GM21786 (cell line): ENCODE measurements at regions not wholly inside any gene's neighbourhood (a gene's known extent, or its start where the extent isn't known, plus 50 kb on each side); places are given as distances from the start of the nearest gene placed in this dataset.
"Not testable (repeated sequence)": the region's sequence is repeated elsewhere in the genome, so short reads cannot be mapped to it uniquely, and the experiment has no call there.

ENCODE experiments used
- ATAC-seq: cut with Tn5 transposase; IDR thresholded peaks from one replicate; pipeline ENCODE4 v1.9.1; 2021; ENCODE audit not compliant: unreplicated experiment

GRCh38 chr13:23003446-23003845, 177.3 kb upstream of the SGCG start:
- ATAC-seq, result no peak

DNA sequence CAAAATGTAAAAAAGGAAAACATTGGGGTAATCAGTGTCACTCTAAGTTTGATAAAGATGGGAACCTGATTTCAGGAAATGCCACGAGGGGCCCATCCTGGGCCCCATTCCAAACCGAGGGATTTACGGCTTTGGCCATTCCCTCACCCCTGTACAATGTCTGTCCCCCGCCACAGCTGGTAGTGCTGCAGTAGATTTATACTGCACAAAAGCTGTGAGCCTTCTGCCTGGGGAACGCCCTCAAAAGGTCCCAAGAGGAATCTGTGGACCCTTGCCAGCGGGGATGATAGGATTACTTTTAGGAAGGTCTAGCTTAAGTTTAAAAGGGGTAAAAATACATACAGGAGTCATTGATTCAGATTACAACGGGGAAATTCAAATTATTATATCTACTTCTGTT, 173.4 kb upstream of the SGCG start:
- no peak for ATAC-seq

DNA sequence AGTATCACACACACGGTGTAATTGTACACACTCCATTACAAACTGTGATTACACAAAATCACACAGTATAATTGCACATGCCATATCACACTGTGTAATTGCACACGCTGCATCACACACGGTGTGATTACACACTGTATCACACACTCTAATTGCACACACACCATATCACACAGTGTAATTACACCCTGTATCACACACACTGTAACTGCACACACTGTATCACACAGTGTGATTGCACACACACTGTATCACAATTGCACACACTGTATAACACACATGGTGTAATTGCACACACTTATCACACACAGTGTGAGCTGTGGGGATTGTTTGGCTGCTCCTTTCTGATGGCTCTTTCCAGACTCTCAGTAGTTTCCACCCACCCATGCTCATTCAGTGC, 162.6 kb upstream of the SGCG start:
- ATAC-seq, result no peak

DNA sequence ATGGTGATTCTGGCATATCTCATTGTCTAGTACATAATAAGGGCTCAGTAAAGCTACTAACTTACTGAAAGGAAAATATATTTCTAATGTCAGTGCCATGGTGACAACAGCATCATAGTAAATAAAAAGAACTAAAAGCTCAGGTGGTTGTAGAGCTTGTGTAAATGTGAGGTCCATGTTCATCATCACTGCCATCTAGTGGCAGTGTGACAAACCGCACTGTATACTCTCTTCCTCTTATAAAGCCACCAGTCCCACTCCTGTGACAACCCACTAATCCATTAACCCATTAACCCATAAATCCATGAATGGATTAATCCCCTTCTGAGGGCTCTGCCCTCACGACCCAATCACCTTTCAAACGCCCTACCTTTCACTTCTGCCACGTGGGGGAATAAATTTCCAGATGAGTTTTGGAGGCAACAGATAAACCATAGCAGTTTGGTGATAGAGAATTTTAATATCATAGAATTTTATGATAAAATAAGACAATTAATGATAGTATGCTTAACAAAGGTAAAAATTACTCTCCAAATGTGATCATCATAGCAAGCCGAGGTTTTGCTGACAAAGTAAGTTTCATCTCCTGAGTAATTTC, 160.4 kb upstream of the SGCG start:
- ATAC-seq, result peak; percentile 89

- ATAC-seq, result no peak
These were observed 158.9 kb upstream of the SGCG start for GRCh38 chr13:23021906-23022305.

GRCh38 chr13:23022704-23023103, 158.1 kb upstream of the SGCG start:
- no peak for ATAC-seq

- no peak for ATAC-seq
These were observed 154.7 kb upstream of the SGCG start for GRCh38 chr13:23025864-23026608.

GRCh38 chr13:23039266-23039935, 141.4 kb upstream of the SGCG start:
- ATAC-seq, result no peak

GRCh38 chr13:23042181-23042580, 138.6 kb upstream of the SGCG start:
- ATAC-seq, result no peak

GRCh38 chr13:23044906-23045305, 135.9 kb upstream of the SGCG start:
- no peak for ATAC-seq

DNA sequence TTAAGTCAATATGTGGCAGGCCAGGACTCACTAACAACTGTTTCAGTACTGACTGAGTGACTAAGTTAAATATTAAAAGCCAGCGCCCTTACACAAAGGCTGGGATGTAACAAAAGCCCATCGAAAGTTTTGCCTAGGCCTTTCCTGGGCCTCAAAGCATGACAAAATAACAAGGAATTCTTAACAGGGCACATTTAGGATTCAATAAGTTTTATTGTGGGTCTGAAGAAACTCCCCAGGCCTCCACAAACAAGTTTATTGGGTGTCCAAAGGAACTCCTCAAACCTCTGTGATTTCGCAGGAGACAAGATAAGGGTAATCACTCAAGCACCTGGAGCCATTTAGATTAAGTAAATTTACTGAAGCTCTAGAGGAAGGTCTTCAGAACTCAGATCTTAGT, 130.7 kb upstream of the SGCG start:
- no peak for ATAC-seq

GRCh38 chr13:23053711-23054110, 127.1 kb upstream of the SGCG start:
- not testable (repeated sequence) for ATAC-seq

DNA sequence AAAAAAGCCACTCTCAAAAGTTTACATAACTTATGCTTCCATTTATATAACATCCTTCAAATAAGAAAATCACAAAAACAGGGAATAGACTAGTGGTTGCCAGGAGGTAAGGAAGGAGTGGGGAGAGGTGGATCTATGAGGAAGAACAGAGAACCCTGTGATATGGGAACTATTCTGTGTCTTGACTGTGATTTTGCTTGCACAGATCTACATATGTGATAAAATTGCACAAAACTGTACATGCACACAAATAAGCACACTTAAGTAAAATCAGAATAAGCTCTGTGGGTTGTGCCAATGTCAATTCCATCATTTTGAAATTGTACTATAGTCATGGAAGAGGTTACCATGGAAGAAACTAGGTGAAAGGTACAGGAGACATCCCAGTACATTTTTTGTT, 121.6 kb upstream of the SGCG start:
- no peak for ATAC-seq

- no peak for ATAC-seq
These were observed 119.8 kb upstream of the SGCG start for GRCh38 chr13:23060959-23061358.

DNA sequence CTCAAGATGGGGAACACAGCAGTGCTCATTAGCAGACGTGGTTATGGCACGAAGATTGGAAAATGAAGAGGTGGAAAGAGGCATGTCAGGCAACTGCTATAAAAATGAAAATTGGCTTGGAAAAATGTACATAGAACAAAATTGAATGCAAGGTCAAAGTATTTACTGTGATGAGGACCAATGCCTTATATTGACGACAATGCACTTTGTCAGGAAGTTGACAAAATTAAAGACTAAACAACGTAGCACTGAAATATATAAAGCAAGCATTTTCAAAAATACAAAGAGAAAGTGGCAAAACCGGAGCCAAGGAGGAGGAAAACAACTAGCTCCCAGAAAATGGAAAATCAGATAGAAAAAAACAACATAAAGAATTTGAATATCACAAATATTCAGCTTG, 113.7 kb upstream of the SGCG start:
- ATAC-seq, result no peak

- ATAC-seq, result no peak
These were observed 111.2 kb upstream of the SGCG start for GRCh38 chr13:23069566-23069965.

DNA sequence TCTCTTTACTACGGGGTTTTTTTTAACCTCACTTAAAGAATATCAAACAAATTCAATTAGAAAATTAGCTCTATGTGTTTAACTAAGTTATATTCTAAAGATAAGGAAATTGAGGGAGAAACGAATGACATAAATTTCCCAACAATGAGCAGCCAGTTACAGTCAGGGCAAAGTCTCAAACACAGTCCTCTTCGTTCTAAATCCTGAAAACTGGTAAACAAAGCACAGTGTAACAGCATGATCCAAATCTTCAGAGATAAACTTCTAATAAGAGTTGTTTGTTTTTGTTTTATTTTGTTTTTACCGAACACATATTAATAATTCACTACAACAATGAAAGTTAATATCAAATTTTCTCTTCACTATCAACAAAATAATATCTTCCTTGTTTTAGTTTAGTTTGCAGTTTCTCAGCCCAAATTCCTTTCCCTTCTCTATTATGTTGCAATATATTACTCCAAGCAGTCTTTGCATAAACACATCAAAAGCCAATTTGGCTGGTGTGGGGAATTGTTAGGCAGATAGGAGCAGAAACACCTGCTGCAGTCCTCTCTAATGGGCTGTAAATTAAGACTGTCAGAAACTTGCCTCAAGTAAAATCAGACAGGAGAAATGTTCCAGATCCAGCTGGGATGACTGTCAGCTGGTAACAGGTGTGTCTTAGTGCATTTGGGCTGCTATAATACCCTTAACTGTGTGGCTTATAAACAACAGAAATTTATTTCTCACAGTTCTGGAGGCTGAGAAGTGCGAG, 106.5 kb upstream of the SGCG start:
- no peak for ATAC-seq

- ATAC-seq, result no peak
These were observed 99.6 kb upstream of the SGCG start for GRCh38 chr13:23081220-23081619.

DNA sequence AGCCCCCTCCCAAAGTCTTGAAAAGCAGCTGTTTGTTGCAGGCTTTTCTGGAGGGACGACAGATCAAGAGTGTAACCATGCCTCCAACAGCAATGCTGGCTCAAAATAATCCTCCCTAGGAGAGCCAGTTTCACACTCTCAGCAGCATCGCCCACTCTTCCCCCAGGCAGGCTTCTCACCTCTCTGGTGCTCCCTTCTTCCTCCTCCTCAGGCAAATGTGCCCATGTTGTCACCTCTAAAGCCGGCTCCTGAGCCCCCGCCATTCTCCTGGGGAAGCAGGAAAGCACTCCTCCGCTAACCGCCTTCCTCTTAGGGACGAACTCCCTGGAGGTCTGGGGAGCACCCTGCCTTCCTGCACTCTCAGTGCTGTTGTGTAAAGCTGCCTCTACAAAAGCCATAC, 98.9 kb upstream of the SGCG start:
- no peak for ATAC-seq

DNA sequence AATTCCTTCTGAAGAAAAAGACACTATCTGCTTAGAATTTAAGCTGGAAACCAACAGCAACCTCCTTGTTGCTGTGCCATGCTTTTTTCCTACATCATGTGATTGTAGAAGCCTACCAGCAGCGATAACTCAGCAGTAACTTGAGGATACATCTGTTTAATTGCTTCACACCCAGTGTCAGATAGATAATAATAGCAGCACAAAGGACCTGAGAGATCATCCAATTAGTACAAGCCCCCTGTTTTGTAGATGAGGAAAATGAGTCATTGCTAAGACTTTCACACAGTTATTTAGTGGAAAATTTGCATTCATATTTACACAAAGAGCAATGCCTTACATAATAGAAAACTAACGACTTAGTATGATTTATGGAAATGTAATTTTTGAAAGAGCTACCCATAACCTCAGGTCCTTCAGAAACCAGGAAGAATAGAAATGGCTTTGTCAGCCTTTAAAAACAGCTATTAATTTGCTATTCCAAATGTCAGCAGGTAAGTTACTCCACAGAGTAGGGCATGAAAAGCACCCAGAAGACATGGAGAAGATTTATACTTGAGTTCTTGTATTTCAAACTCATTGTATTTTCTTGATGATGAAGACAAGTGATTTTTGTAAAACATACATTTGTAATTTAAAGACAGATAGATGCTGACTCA, 93.7 kb upstream of the SGCG start:
- ATAC-seq, result no peak

- ATAC-seq, result no peak
These were observed 92.9 kb upstream of the SGCG start for GRCh38 chr13:23087880-23088279.
